RPMI7951 (cell line): ENCODE measurements at regions not wholly inside any gene's neighbourhood (a gene's known extent, or its start where the extent isn't known, plus 50 kb on each side); places are given as distances from the start of the nearest gene placed in this dataset.
"Not testable (repeated sequence)": the region's sequence is repeated elsewhere in the genome, so short reads cannot be mapped to it uniquely, and the experiment has no call there.

Experiments used
- DNase-seq: peaks from one replicate; pipeline ENCODE4 v3.0.0-alpha.2; 2012; ENCODE audit warnings: low read depth

DNA sequence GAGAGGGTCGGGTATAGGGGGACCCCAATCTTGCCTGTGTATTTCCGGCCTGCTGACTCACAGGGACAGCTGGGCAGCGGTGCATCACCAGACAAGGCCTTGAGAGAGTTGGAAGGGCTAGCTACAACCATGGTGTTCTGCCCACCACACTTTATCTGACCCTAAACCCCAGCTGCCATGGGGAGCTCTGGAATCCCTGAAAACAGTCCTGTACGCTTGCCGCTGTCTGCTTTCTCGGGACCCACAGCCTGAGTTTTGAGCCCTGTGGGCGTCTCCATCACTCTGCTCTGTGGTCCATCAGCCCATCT, 100.4 kb upstream of the GSE1 start:
- DNase-seq, result no peak

- no peak for DNase-seq
Measured at GRCh38 chr16:85513180-85513579, 99.9 kb upstream of the GSE1 start.

DNA sequence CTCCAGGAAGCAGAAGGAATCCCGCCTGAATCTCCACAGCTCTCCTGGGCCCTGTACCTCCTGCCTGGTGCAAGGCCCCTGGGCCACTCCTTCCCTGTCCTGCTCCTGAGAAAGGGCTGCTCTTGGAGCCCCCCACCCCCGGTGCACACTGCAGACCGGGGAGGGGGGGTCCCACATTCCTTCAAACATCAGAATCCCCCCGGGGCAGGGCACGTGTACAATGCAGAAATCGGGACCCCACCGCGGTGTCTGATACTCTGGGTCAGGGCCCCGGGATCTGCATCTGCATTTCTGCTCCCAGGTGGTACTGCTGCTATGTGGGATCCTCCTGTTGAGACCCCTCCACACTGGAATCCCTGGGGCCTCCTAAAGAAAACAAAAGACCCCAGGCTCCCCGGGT, 99.5 kb upstream of the GSE1 start:
- DNase-seq, result no peak

DNA sequence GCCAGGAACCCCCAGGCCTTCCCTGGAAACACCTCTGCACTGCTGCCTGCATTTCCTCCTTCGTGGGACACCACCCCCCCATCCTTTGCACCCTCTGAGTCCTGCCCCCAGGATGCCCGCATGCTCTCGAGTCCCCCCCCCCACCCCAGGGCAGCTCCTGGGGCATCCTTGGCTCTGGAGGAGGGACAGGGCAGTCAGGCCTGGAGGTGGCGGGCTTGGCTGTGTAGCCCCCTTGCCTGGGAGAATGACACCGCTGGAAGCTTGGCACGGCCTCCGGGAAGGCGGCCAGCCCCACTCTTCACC, 98.9 kb upstream of the GSE1 start:
- DNase-seq, result no peak

- DNase-seq, result peak; percentile 96
Measured at GRCh38 chr16:85514598-85515318, 98.4 kb upstream of the GSE1 start.

DNA sequence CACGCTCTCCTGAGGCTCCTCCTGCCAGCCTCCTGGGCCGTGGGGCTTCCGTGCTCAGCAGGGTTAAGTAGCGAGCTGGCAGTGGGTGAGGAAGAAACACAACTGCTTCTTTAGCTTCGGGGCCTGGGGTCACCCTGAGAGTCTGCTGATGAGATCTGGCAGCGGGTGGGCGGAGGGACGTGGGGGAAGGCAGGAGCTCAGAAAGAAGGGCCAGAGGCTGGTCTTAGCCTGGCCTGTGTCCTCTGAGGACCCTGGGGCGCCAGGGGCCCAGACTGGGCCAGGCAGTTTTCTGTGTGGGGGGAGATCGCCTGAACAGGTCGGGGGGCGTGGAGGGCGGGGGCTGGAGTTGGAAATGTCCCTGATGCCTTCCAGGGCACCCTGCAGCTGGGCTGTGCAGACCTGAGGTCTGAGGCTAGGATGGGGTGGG, 97.8 kb upstream of the GSE1 start:
- no peak for DNase-seq

DNA sequence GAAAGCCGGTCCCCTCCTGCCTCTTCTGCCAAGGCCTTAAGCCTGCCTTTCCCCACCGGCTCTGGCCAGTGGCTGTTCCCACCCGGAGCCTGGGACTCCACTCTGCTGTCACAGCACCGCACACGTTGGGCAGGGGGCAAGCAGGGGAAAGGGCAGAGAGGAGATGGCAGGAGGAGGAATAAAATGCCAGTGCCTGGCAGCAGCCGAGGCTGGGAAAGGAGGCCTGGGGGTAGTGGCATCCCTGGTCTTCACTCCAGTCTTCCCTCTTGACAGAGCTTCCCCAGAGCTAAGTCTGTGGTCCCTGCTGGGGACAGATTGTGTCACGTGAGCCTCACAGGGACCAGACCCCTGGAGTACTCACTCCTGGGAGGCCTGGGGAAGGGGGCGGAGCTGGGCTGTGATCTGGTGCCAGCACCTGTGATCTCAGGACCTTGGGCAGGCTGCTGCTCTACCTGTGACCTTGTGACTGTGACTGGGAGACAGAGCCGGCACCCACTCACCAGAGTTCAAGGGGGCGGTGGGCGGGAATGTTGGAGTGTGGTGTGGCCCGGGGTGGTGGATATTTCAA, 97.2 kb upstream of the GSE1 start:
- no peak for DNase-seq

DNA sequence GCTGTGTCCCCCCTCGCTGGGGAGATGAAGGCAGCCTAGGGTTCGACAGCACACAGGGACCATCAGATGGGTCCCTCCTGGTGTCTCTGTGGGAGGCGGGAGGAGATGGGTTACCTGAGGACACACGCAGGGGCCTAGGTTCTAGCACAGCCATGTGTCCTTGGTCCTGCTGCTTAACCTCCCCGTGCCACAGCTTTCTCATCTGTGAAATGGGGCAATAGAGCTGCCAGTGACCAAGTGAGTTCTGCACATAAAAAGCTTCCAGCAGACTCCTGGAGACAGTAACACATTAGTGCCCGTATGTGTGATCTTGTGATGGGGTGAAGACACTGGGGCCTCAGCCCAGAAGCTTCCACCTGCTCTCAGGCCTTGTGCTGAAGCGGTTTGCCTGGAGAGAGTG, 96.0 kb upstream of the GSE1 start:
- no peak for DNase-seq

- no peak for DNase-seq
Measured at GRCh38 chr16:85517563-85518179, 95.5 kb upstream of the GSE1 start.

DNA sequence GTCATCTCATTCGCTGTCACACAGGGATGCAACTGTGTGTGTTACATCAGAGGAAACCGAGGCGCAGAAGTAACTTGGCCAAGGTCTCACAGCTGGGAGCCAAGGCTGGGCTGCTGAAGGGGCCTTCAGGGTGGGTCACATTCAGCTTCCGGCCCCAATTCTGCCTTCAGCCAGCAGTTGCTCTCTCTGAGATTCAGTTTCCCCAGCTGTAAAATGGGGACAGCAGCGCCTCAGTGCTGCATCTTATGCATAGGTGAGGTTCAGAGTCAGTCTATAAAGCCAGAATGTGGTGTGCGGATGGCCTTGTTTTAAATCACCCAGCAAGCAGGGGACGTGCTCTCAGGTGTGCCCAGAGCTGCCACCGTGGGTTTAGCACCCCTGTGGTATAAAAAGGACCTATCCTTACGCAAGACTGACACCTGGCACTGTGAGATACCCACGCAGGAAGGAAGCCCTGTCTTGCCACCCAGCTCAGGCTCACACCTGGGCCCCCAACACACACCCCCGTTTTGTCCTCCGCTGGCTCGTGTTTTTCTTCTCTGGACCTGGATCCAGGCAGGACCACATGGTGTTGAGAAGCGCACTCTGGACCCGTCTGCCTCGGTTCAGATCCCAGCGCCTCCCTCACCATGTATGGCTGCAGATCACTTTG, 94.6 kb upstream of the GSE1 start:
- DNase-seq, result no peak

DNA sequence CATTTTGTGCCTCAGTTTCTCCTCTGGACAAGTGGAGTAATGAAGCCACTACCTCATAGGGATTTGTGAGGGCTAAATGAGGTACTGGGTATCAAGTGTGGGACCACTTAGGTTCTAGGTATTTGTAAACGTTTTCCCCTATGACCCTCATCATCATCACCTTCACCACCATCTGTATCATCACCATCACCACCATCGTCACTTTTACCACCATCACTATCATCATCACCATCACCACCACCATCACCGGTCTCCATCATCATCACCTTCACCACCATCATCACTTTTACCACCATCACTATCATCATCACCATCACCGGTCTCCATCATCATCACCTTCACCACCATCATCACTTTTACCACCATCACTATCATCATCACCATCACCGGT, 94.1 kb upstream of the GSE1 start:
- DNase-seq, result not testable (repeated sequence)

DNA sequence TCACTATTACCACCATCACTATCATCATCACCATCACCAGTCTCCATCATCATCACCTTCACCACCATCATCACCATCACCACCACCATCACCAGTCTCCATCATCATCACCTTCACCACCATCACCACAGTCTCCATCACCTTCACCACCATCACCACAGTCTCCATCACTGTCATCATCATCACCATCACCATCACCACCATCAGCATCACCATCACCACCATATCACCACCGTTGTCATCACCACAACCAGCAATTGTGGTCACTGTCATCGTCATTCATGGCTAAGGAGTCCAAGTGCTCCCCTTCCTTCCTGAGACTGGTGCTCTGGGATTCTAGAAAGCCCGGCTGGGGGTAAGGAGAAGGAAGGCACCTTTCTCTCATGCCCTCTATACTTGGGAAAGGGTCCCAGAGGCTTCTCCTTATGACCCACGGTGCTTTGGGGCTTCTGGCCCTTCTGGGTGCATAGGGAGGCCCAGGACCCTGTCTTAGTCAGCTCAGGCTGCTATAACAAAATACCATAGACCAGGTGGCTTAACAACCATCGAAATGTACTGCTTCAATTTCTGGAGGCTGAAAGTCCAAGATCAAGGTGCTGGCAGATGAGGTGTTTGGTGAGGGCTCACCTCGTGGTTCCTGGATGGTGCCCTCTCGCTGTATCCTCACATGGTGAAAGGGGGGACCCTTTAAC, 93.4 kb upstream of the GSE1 start:
- no peak for DNase-seq

- DNase-seq, result no peak
Measured at GRCh38 chr16:85520853-85521521, 92.1 kb upstream of the GSE1 start.

DNA sequence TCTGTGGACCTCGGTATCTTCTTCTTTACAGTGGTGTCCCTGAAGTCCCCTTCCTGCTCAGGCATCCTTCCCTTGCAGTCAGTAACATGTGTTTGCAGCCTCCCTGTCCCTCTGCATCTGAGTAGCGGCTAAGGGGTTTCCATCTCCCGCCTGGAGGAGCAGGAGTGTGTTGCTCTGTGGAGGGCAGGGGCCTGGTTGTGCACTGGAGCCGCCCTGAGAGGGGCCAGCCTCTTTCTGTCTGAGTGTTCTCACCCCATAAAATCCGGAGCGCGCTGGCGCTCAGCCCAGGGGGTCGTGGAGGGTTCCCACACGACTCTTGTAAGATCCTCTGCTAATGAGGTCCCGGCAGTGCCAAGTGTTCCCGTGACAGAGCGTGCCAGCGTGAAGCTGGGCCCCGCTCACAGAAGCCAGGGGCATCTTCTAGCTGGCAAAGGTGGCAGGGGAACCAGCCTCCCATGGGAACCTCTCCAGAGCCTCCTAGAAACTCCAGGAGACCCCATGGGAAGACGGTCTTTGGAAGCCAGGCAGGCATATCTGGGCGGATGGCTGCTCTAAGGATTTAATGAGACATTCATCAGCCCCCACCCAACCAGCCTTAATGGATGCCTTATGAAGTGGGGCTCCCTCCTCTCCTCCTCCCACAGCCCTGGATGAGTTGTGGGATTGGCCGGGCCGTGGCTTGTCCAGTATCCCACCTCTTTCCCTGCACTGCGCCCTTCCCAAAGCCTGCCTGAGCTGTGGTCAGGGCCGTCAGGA, 91.4 kb upstream of the GSE1 start:
- DNase-seq, result no peak

DNA sequence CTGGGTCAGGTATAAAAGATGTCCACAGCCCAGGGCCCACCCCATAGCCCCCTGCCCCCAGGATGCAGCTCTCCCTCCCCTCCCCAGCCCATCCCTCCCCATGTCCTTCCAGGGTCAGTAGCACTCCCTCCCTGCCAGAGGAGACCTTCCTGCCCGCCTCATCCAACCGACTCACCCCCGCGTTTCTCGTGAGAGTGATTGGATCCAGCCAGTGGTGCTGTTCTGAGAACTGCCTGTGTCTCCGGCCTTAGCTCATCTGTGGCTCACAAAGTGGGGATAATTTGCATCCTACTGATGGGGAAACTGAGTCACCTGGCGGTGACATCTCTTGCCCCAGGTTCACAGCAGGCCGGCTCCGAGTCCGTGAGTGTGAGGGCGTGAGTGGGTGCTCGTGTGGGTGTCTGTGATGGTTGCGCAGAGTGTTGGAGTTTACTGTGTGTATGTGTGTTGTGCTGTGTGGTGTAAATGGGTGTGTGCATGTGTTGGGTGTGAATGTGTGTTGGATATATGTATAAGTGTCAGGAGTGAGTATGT, 90.7 kb upstream of the GSE1 start:
- DNase-seq, result no peak

DNA sequence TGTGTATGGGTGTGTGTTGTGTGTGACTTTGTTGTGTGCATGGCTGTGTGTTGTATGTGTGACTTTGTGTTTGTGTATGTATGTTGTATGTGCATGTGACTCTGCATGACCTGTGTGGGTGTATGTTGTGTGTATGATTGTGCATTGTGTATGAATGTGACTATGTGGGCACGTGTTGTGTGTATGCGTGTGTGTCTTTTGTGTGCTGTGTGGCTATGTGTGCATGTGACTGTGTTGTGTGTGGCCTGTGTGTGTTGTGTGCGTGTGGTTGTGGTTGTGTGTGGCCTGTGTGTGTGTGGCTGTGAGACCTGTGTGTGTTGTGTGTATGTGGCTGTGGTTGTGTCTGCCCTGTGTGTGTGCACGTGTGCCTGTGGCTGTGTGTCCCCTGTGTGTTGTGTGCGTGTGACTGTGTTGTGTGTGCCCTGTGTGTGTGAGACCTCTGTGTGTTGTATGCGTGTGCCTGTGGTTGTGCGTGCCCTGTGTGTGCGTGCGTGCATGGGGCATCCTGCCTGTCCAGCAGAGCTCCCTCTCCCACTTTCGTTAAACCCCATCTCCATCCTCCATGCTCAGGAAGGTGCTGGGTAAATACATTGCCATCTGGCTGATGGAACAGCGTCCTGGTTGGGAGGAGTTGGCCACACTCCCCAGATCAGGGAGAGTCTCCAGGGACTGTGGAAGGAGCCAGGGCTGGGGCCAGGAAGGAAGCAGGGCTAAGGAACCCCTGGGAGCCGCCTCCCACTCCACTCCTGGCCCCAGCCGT, 90.1 kb upstream of the GSE1 start:
- DNase-seq, result peak; percentile 26

DNA sequence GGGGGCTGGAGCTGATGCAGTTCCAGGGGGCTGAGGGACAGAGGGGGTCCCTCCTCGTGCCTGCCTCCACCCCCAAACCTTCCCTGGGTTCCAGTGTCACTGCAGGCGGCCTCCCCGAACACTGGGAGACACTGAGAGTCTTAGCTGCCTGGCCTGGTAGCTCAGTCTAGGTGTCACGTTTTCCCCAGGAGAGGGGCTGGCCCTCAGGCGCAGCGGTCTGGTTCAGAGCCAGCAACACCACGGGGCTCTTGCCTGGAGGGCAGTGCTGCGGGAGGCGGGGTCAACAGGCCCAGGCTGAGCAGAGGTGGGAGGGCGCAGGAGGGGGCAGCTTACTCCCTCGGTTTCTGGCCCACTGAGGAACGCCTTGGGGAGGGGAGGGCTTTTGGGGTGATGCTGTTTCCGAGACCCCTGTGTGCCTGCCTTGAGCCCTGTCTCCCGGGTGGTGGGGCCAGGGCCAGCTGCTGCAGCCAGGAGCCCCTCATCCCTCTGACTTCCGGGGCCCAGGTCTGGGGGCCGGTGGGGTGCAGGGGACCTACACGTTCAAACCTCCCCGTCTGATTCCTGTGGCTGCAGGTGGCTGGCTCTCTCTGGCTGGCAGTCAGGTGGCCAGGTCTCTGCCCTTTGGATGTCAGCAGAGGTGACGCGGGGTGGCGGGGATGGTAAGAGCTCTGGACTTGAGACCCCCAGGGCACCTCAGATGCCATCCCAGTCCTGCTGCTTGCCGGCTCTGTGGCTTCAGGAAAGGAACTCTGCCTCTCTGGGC, 89.3 kb upstream of the GSE1 start:
- no peak for DNase-seq

DNA sequence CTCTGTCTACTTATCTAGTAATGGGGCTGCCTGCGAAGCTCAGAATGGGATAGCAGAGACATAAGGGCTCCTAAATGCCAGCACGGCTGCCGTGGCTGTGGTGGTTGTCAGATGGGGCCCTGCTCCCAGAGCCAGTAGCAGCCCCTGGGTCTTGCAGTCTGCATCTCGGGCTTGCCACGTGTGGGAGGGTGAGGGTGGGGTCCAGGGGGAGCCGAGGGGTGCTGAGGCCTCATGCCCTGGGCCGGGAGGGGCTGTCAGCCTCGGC, 88.8 kb upstream of the GSE1 start:
- no peak for DNase-seq

- peak; percentile 77 for DNase-seq
Measured at GRCh38 chr16:85524630-85525419, 88.3 kb upstream of the GSE1 start.
